Smooth muscle cell (in vitro differentiated cells): ENCODE measurements at regions not wholly inside any gene's neighbourhood (a gene's known extent, or its start where the extent isn't known, plus 50 kb on each side); places are given as distances from the start of the nearest gene placed in this dataset.

Experiments used
- DNase-seq: peaks from one replicate; lab custom pipeline; 2025; ENCODE audit not compliant: unreplicated experiment; lab: John Stamatoyannopoulos, UW
- H2AFZ ChIP-seq: fragments of 200-600 bp; sonication (generic); 2 replicates; pipeline ENCODE4 v1.6.0; 2016; ENCODE audit warnings: antibody characterized with exemption, low read depth, mild to moderate bottlenecking
- H3F3A ChIP-seq: fragments of 200-600 bp; sonication (generic); 2 replicates; pipeline ENCODE4 v1.6.0; 2017; ENCODE audit warnings: antibody characterized with exemption, low read depth
- H3K27ac ChIP-seq: fragments of 200-600 bp; sonication (generic); 2 replicates; pipeline ENCODE4 v1.5.1; 2016; ENCODE audit warnings: low read depth, mild to moderate bottlenecking
- H3K27me3 ChIP-seq: fragments of 200-600 bp; sonication (generic); 2 replicates; pipeline ENCODE4 v1.6.1; 2016; ENCODE audit warnings: low read depth, mild to moderate bottlenecking
- H3K36me3 ChIP-seq: fragments of 200-600 bp; sonication (generic); 2 replicates; pipeline ENCODE4 v1.5.1; 2016; ENCODE audit warnings: low read depth
- H3K4me1 ChIP-seq: fragments of 200-600 bp; sonication (generic); 2 replicates; pipeline ENCODE4 v1.5.1; 2016; ENCODE audit warnings: low read depth
- H3K4me2 ChIP-seq: fragments of 200-600 bp; sonication (generic); 2 replicates; pipeline ENCODE4 v1.6.0; 2016; ENCODE audit warnings: mild to moderate bottlenecking
- H3K4me3 ChIP-seq: fragments of 200-600 bp; sonication (generic); 2 replicates; pipeline ENCODE4 v1.5.1; 2016; ENCODE audit warnings: mild to moderate bottlenecking
- H3K79me2 ChIP-seq: fragments of 200-600 bp; sonication (generic); 2 replicates; pipeline ENCODE4 v1.6.0; 2016; ENCODE audit warnings: low read depth, mild to moderate bottlenecking
- H3K9ac ChIP-seq: fragments of 200-600 bp; sonication (generic); 2 replicates; pipeline ENCODE4 v1.6.0; 2016; ENCODE audit warnings: low read depth
- H3K9me3 ChIP-seq: fragments of 200-600 bp; sonication (generic); replicated peaks from 2 replicates; pipeline ENCODE4 v1.5.1; 2016; ENCODE audit warnings: low read depth
- H4K20me1 ChIP-seq: fragments of 200-600 bp; sonication (generic); 2 replicates; pipeline ENCODE4 v1.6.0; 2016; ENCODE audit warnings: low read depth
- CTCF ChIP-seq: fragments of 200-600 bp; sonication (generic); IDR thresholded peaks from 2 replicates; pipeline ENCODE4 v1.5.1; 2017; ENCODE audit warnings: borderline replicate concordance, mild to moderate bottlenecking, antibody characterized with exemption; ENCODE audit not compliant: insufficient read depth, poor library complexity, severe bottlenecking
- WGBS: methylation state at CpG from one replicate; pipeline ENCODE4 v1.1.7; 2016; ENCODE audit warnings: low lambda C conversion rate; 5-methylcytosine and 5-hydroxymethylcytosine counted together

GRCh38 chr7:18315241-18315640, 180.3 kb upstream of the HDAC9 start:
- Histone ChIP-seq H3K27ac (no peak overlapping the region), H3F3A (no peaks in the 10 kb centered on the region), H3K79me2 (no peaks in the 10 kb centered on the region), H3K27me3 (no peaks in the 10 kb centered on the region), H3K9ac (no peak overlapping the region), H3K4me2 (no peak overlapping the region), H4K20me1 (no peaks in the 10 kb centered on the region), H2AFZ (no peak overlapping the region), H3K4me3 (no peak overlapping the region), H3K4me1 (peaks cover 11% of the 10 kb centered on the region), H3K36me3 (no peaks in the 10 kb centered on the region), H3K9me3 (no peaks in the 10 kb centered on the region)
- TF ChIP-seq CTCF = no peak
- WGBS = 94% methylated on average over 2 of the region's 2 CpGs
- DNase-seq = no peak

DNA sequence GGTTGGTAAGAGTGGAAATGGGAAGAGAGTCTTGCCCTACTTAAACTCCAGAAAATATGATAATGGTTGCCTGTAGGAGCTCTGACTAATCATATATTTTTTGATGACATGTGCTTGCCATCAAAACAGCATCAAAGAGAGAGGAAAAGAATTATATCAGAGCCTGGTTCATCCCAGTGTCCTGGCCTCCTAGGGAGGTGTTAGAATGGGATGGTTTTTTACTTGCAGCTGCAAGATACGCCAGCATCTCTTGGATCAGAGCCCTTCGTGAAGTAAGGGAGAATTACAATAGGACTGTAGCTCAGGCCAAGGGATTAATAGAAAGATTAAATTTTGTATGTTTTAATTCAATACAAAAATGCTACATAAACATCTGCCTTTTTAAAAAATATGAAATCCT, 177.6 kb upstream of the HDAC9 start:
- Histone ChIP-seq H3K27ac (no peak overlapping the region), H3K4me3 (no peak overlapping the region), H3K27me3 (peaks cover 5% of the 10 kb centered on the region), H3F3A (no peaks in the 10 kb centered on the region), H3K9ac (no peak overlapping the region), H3K4me1 (peaks cover 11% of the 10 kb centered on the region), H3K36me3 (no peaks in the 10 kb centered on the region), H3K79me2 (no peaks in the 10 kb centered on the region), H2AFZ (no peak overlapping the region), H3K9me3 (no peaks in the 10 kb centered on the region), H4K20me1 (no peaks in the 10 kb centered on the region), H3K4me2 (no peak overlapping the region)
- 90% methylated on average over 2 of the region's 2 CpGs for WGBS
- TF ChIP-seq CTCF = no peak
- DNase-seq = no peak

DNA sequence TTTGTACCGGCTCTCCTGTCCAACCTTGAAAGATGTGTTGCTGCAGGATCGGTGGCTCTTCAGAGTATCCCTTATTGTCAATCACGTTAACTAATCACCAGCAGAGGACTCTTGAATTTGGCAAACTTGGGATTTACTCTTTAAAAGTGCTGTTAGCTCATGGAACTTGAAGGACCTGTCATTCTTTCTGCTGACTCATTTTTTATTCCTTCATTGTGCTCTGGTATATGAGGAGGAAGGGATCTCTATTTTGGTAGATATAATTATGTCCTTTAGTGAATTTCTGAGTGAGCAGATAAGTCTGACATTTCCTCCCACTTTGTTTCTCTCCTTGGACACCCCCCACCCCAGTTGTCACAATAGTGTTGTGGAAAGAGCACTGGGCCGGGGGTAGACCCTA, 175.1 kb upstream of the HDAC9 start:
- no peak overlapping the region for H3K4me2 ChIP-seq
- no peak overlapping the region for H2AFZ ChIP-seq
- H3K9me3 ChIP-seq = no peaks in the 10 kb centered on the region
- H3K9ac ChIP-seq = no peak overlapping the region
- no peaks in the 10 kb centered on the region for H3K36me3 ChIP-seq
- DNase-seq = no peak
- H4K20me1 ChIP-seq = no peaks in the 10 kb centered on the region
- no peak overlapping the region for H3K27ac ChIP-seq
- H3F3A ChIP-seq = no peaks in the 10 kb centered on the region
- H3K79me2 ChIP-seq = no peaks in the 10 kb centered on the region
- no peak overlapping the region for H3K4me3 ChIP-seq
- peaks cover 5% of the 10 kb centered on the region for H3K27me3 ChIP-seq
- peaks cover 11% of the 10 kb centered on the region for H3K4me1 ChIP-seq
- 88% methylated on average over 4 of the region's 4 CpGs for WGBS
- no peak for TF ChIP-seq CTCF

DNA sequence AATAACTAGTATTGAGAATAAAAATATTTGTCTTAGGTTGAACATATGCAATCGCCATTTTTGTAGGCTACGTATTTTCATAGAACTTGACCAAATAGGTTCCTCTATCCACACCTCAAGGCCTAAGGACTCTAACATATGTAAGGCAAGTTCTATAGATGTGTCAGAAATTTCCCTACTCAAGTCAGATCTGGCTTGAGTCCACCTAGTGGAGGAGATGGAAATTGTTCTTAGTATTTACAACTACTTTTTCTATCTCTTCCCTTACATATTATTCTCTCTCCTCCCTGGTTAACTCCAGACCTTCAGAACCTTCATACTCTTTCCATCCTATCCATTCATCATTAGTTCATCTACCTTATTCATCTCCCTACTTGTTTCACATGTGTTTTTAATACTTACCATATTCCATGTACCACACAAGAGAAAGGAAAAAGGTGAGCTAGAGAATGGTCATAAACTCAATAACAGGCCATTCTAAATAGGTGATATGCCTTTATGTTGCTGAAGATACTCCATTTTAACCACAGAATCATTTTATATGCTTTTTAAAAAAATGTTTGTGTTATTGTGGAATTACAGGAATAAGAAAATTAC, 174.5 kb upstream of the HDAC9 start:
- TF ChIP-seq CTCF = peak; percentile 54
- Histone ChIP-seq H3K4me3 (no peak overlapping the region), H3K4me2 (no peak overlapping the region), H3K9ac (no peak overlapping the region), H3K79me2 (no peaks in the 10 kb centered on the region), H2AFZ (no peak overlapping the region), H3K36me3 (no peaks in the 10 kb centered on the region), H3K4me1 (peaks cover 11% of the 10 kb centered on the region), H4K20me1 (no peaks in the 10 kb centered on the region), H3K27me3 (peaks cover 5% of the 10 kb centered on the region), H3K27ac (no peak overlapping the region), H3F3A (no peaks in the 10 kb centered on the region), H3K9me3 (no peaks in the 10 kb centered on the region)
- no peak for DNase-seq
- 81% methylated on average over 2 of the region's 2 CpGs for WGBS
